BE2C (cell line): ENCODE measurements at regions not wholly inside any gene's neighbourhood (a gene's known extent, or its start where the extent isn't known, plus 50 kb on each side); places are given as distances from the start of the nearest gene placed in this dataset.

Experiments used
- DNase-seq: peaks from one replicate; pipeline ENCODE4 v3.0.0-alpha.2; 2020
- H3K27me3 ChIP-seq: fragments of 250-450 bp; sonication (Bioruptor Pico); 2 replicates; pipeline ENCODE4 v1.5.1; 2020; ENCODE audit warnings: mild to moderate bottlenecking
- H3K36me3 ChIP-seq: fragments of 250-450 bp; sonication (Bioruptor Pico); 2 replicates; pipeline ENCODE4 v1.5.1; 2020; ENCODE audit warnings: mild to moderate bottlenecking
- H3K4me1 ChIP-seq: fragments of 250-450 bp; sonication (Bioruptor Pico); 2 replicates; pipeline ENCODE4 v1.5.1; 2020
- H3K4me3 ChIP-seq: 2 replicates; pipeline ENCODE4 v1.5.1; 2011; ENCODE audit warnings: low read depth, low read length
- H3K9me3 ChIP-seq: fragments of 250-450 bp; sonication (Bioruptor Pico); 2 replicates; pipeline ENCODE4 v1.5.1; 2020
- TF ChIP-seq, protein P1 (sequence below): IDR thresholded peaks from 2 replicates; pipeline ENCODE4 v1.5.1; 2012; ENCODE audit warnings: mild to moderate bottlenecking, low read depth, low read length

DNA sequence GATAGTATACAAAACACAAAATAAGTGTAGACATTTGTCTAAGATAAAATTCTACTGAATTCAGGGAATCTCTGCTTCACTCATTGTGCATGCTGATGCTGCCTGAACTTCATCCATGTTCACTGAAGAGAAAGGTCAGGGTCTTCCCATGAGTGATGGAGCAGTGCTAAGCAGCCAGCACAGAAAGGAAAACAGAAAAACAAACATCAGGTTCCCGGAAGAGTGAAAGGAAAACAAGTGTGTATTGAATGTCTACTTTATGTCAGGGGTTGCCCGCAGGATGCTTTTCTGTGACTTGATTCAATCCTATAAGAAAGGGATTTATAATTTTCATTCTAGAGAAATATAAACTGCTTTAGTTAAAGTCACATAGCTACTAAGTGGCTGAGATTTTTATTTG is 522.4 kb downstream of the RAB28 start:
- TF ChIP-seq, protein P1, sequence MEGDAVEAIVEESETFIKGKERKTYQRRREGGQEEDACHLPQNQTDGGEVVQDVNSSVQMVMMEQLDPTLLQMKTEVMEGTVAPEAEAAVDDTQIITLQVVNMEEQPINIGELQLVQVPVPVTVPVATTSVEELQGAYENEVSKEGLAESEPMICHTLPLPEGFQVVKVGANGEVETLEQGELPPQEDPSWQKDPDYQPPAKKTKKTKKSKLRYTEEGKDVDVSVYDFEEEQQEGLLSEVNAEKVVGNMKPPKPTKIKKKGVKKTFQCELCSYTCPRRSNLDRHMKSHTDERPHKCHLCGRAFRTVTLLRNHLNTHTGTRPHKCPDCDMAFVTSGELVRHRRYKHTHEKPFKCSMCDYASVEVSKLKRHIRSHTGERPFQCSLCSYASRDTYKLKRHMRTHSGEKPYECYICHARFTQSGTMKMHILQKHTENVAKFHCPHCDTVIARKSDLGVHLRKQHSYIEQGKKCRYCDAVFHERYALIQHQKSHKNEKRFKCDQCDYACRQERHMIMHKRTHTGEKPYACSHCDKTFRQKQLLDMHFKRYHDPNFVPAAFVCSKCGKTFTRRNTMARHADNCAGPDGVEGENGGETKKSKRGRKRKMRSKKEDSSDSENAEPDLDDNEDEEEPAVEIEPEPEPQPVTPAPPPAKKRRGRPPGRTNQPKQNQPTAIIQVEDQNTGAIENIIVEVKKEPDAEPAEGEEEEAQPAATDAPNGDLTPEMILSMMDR, result no peak
- no peak overlapping the region for H3K4me3 ChIP-seq

DNA sequence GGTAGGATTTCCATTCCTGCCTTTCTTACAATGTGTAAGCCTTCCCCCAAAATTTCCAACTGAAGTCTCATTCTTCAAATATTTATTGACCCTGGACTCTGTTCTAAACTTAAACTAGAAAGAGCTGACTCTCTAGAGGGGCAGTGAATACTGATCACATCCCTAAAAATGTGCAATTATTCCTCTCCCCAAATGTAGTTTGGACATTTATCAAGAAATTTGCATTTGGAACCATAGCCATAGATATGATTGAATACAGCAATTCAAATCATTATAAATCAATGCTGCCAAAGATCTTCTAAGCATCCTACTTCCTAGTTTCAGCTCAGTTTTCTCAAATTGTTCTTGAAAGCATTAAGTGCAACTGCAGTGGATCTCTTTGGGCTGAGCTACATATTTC is 525.7 kb downstream of the RAB28 start:
- DNase-seq, result no peak
- H3K4me1 ChIP-seq, result no peaks in the 10 kb centered on the region
- no peaks in the 10 kb centered on the region for H3K36me3 ChIP-seq
- no peaks in the 10 kb centered on the region for H3K27me3 ChIP-seq
- H3K4me3 ChIP-seq, result no peak overlapping the region
- H3K9me3 ChIP-seq, result no peaks in the 10 kb centered on the region
- TF ChIP-seq, protein P1, result no peak

More for the DNA sequence above, 522.4 kb downstream of the RAB28 start:
- no peaks in the 10 kb centered on the region for H3K36me3 ChIP-seq
- DNase-seq, result no peak
- no peaks in the 10 kb centered on the region for H3K9me3 ChIP-seq
- no peaks in the 10 kb centered on the region for H3K4me1 ChIP-seq
- no peaks in the 10 kb centered on the region for H3K27me3 ChIP-seq

DNA sequence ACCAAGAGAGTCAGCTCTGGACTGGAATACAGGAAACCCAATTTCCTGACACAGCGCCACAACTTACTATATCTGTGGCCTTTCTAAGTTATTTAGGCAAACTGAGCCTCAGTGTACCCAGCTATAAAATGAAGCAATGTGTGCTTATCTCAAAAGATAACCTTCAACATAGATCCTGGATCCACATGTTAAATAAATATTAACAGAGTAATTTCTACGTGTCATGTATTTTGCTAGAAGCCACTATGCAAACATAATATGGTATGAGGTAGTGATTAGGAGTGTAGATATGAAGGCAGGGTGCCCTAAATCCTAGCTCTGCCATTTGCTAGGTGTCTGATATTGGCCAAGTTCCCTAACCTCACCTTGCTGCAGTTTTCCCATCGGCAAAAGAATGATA is 527.0 kb downstream of the RAB28 start:
- Histone ChIP-seq H3K36me3 (no peaks in the 10 kb centered on the region), H3K9me3 (no peaks in the 10 kb centered on the region), H3K27me3 (no peaks in the 10 kb centered on the region), H3K4me1 (no peaks in the 10 kb centered on the region), H3K4me3 (no peak overlapping the region)
- TF ChIP-seq, protein P1, result no peak
- no peak for DNase-seq

DNA sequence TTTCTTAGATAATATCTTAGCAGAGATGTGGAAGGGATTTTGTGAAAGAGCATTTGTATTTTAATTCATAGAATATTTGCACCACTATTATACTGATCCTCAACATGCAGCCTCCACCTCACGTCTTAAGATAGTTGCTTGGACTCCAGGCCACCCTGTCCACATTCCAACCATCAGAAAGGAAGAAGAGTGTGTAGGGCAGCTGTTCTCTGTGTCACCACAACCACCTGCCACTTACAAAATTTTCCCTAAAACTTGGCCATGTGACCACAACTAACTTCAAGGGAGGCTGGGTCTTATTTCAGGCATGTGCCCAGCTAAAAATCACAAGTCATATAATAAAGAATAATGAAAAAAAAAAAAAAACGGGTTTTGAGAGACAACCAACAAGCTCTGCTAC is 528.1 kb downstream of the RAB28 start:
- Histone ChIP-seq H3K36me3 (no peaks in the 10 kb centered on the region), H3K27me3 (no peaks in the 10 kb centered on the region), H3K9me3 (no peaks in the 10 kb centered on the region), H3K4me1 (no peaks in the 10 kb centered on the region), H3K4me3 (no peak overlapping the region)
- no peak for DNase-seq
- TF ChIP-seq, protein P1, result no peak

GRCh38 chr4:12949719-12950490 is 534.2 kb downstream of the RAB28 start:
- no peaks in the 10 kb centered on the region for H3K27me3 ChIP-seq
- TF ChIP-seq, protein P1, result no peak
- DNase-seq, result no peak
- H3K9me3 ChIP-seq, result no peaks in the 10 kb centered on the region
- no peak overlapping the region for H3K4me3 ChIP-seq
- no peaks in the 10 kb centered on the region for H3K4me1 ChIP-seq
- no peaks in the 10 kb centered on the region for H3K36me3 ChIP-seq

GRCh38 chr4:12943069-12943468 is 541.1 kb downstream of the RAB28 start:
- TF ChIP-seq, protein P1, result no peak
- DNase-seq, result no peak
- Histone ChIP-seq H3K4me3 (no peak overlapping the region), H3K27me3 (no peaks in the 10 kb centered on the region), H3K4me1 (no peaks in the 10 kb centered on the region), H3K36me3 (no peaks in the 10 kb centered on the region), H3K9me3 (no peaks in the 10 kb centered on the region; the same call in 1 of the 2 replicates)
